ENCODE measurements at regions not wholly inside any gene's neighbourhood (a gene's known extent, or its start where the extent isn't known, plus 50 kb on each side); places are given as distances from the start of the nearest gene placed in this dataset.

GRCh38 chr17:65389426-65389825 lies 172.0 kb downstream of the AXIN2 start:
- H3K27ac ChIP-seq: no peak overlapping the region
- no peak for TF ChIP-seq CTCF (conservative IDR thresholded peaks at IDR 0.05; ENCODE audit: low read depth)
- ChIA-PET POLR2A (ENCODE audit: low non-redundant PET) (no interaction called here), CTCF (no interaction called here)
- no peak for DNase-seq (ENCODE audit: low spot score)

- ChIA-PET CTCF (no interaction called here), POLR2A (ENCODE audit: low non-redundant PET) (no interaction called here)
- no peak for TF ChIP-seq CTCF (conservative IDR thresholded peaks at IDR 0.05; ENCODE audit: low read depth)
- no peak overlapping the region for H3K27ac ChIP-seq
- no peak for DNase-seq (ENCODE audit: low spot score)
Measured at GRCh38 chr17:65388911-65389310, 172.5 kb downstream of the AXIN2 start.

GRCh38 chr17:65387322-65387721 lies 174.1 kb downstream of the AXIN2 start:
- ChIA-PET POLR2A (ENCODE audit: low non-redundant PET) (no interaction called here), CTCF (no interaction called here)
- H3K27ac ChIP-seq: no peak overlapping the region
- no peak for TF ChIP-seq CTCF (conservative IDR thresholded peaks at IDR 0.05; ENCODE audit: low read depth)
- DNase-seq (ENCODE audit: low spot score): no peak

- H3K27ac ChIP-seq: no peak overlapping the region
- no peak for DNase-seq (ENCODE audit: low spot score)
- POLR2A ChIA-PET (ENCODE audit: low non-redundant PET): no interaction called here
- no peak for TF ChIP-seq CTCF (conservative IDR thresholded peaks at IDR 0.05; ENCODE audit: low read depth)
- CTCF ChIA-PET: no interaction called here
Measured at GRCh38 chr17:65385726-65386125, 175.7 kb downstream of the AXIN2 start.

GRCh38 chr17:65385071-65385470 lies 176.4 kb downstream of the AXIN2 start:
- POLR2A ChIA-PET (ENCODE audit: low non-redundant PET): no interaction called here
- DNase-seq (ENCODE audit: low spot score): no peak
- no peak overlapping the region for H3K27ac ChIP-seq
- CTCF ChIA-PET: no interaction called here
- no peak for TF ChIP-seq CTCF (conservative IDR thresholded peaks at IDR 0.05; ENCODE audit: low read depth)

- no peak for DNase-seq (ENCODE audit: low spot score)
- no peak overlapping the region for H3K27ac ChIP-seq
- POLR2A ChIA-PET (ENCODE audit: low non-redundant PET): no interaction called here
- TF ChIP-seq CTCF (conservative IDR thresholded peaks at IDR 0.05; ENCODE audit: low read depth): no peak
- CTCF ChIA-PET: no interaction called here
Measured at GRCh38 chr17:65381152-65381551, 180.3 kb downstream of the AXIN2 start.

- DNase-seq (ENCODE audit: low spot score): no peak
- TF ChIP-seq CTCF (conservative IDR thresholded peaks at IDR 0.05; ENCODE audit: low read depth): no peak
- ChIA-PET POLR2A (ENCODE audit: low non-redundant PET) (no interaction called here), CTCF (interaction anchor here (0.6 kb wide), 1 partner anchor 23 kb away, joined by 3 read pairs; no protein-coding TSS in a partner anchor)
- no peak overlapping the region for H3K27ac ChIP-seq
Measured at GRCh38 chr17:65374966-65375365, 186.5 kb downstream of the AXIN2 start.

Measured in RWPE1 (cell line).